NCI-H748 (cell line): ENCODE measurements at regions not wholly inside any gene's neighbourhood (a gene's known extent, or its start where the extent isn't known, plus 50 kb on each side); places are given as distances from the start of the nearest gene placed in this dataset.
"Not testable (repeated sequence)": the region's sequence is repeated elsewhere in the genome, so short reads cannot be mapped to it uniquely, and the experiment has no call there.

Source experiments
- DNase-seq: peaks from one replicate; lab custom pipeline; 2025; ENCODE audit not compliant: unreplicated experiment; lab: John Stamatoyannopoulos, UW

GRCh38 chr4:165548702-165549101 is 169.9 kb downstream of the CPE start:
- DNase-seq, result no peak

GRCh38 chr4:165553221-165553810 is 174.5 kb downstream of the CPE start:
- DNase-seq, result no peak

GRCh38 chr4:165555302-165555701 is 176.5 kb downstream of the CPE start:
- no peak for DNase-seq

GRCh38 chr4:165556383-165556782 is 177.6 kb downstream of the CPE start:
- no peak for DNase-seq

DNA sequence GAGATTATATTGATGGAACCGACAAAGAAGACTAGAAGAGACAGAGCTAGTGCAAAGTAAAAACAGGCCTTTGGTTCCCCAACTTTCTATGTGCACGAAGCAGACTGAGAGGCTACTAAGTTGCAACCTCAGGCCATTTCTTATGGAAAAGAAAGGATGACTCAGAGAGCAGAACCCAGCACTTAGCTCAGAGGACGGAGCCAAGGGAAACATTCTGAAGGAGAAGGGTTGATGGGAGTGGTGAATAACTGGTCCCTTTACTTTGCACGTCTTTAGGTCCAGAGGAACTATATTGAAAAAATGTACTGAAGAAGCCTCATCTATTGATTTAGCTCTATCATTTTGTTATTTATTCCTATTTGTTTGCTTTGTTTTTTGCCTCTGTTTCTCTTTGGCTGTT is 182.1 kb downstream of the CPE start:
- no peak for DNase-seq

DNA sequence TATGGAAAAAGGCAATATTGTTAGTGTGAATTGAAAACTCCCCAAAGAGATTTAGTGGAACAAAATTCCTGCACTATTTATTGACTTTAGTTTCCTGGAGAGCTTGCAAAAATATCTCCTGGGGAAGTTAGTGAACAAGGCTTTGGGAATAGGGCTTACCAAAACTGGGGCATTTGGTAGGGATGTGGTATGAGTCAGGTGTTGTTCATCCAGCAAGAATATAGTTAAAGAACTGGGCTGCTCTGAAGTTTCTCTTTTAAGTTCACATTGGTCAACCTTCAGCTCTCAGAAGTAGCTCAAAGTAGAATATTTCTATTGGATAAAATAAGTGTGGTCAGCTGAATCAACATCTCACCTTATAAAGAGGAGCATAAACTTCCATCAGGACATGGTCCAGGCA is 185.0 kb downstream of the CPE start:
- DNase-seq, result no peak

DNA sequence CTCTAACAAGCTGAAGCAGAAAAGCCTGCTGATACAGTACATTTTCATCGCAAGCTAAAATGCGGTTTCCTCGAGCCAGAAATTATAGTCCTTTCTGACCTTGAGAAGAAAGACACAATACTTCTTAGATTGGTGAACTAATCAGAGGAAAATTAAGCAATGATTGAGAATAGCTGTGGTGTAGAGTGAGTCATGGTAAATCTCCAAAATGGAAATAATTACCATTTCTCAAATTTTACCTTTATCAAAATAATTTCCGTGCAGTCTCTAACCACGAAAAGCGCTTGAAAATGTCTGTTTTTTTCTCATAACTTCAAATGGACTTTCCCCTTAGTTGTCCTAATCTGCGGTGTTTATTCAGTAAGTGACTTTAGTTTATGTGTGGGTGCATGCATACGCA is 190.2 kb downstream of the CPE start:
- DNase-seq, result no peak

GRCh38 chr4:165571476-165571875 is 192.7 kb downstream of the CPE start:
- not testable (repeated sequence) for DNase-seq

DNA sequence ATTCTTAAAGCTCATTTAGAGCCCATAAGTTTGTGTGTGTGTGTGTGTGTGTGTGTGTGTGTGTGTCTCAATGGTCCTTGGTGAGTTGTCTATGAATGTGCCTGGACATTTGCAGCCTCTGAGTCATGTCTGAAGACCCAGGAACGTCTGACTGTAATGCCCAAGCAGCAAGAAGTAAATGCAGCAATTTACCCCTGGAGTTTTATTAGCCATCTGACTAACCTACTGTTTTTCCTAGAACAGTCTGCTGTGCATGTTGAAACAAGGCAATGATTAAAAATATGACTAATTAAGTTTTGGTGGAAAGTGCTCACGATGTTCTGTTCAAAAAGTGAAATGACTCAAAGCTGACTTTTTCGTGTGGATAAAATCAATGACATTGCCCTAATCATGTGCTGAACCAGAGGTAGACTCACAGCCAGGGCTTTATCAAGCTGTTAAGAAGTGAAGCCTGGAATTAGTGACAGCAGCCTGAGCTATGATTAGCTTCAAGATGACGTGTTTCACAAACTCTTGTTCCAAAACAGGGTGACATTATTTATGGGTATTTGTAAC is 201.6 kb downstream of the CPE start:
- no peak for DNase-seq

GRCh38 chr4:165583341-165583740 is 204.5 kb downstream of the CPE start:
- DNase-seq, result no peak

DNA sequence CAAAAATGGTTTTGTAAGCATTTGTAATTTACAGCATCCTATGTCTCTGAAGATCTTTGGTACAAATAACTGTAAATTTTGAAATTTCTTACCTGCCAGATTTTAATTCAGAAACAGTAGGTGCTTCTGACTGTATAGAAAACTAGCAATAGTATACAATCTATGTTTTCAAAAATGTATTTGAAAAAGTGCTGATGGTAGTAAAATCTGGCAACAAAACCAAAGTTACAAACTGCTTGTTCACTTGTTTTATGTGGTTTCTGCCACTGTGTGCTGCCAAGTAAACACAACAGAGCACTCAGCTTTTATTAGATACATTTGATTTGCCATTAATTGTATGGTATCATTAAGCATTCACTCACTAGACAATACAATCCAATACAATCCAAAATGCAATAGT is 206.1 kb downstream of the CPE start:
- DNase-seq, result peak; percentile 46

GRCh38 chr4:165588534-165589315 is 209.9 kb downstream of the CPE start:
- no peak for DNase-seq

DNA sequence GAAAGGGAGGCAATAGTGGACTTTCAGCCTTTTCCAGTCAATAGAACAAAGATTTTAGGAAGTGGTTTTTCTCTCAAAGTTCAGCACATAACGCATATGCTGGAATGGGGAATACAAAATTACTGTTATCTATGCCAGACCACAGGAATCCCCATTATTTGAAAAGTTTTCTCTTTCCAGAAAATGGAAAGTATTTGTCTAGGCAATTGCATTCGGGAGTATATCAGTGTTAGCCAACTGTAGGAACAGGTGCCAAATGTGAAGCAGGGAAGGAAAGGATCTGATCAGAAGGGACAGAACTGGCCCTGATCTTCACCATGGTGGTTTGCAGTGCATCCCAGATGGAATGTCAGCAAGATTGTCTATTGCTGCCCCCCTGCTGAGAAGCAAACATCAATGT is 213.6 kb downstream of the CPE start:
- DNase-seq, result no peak

DNA sequence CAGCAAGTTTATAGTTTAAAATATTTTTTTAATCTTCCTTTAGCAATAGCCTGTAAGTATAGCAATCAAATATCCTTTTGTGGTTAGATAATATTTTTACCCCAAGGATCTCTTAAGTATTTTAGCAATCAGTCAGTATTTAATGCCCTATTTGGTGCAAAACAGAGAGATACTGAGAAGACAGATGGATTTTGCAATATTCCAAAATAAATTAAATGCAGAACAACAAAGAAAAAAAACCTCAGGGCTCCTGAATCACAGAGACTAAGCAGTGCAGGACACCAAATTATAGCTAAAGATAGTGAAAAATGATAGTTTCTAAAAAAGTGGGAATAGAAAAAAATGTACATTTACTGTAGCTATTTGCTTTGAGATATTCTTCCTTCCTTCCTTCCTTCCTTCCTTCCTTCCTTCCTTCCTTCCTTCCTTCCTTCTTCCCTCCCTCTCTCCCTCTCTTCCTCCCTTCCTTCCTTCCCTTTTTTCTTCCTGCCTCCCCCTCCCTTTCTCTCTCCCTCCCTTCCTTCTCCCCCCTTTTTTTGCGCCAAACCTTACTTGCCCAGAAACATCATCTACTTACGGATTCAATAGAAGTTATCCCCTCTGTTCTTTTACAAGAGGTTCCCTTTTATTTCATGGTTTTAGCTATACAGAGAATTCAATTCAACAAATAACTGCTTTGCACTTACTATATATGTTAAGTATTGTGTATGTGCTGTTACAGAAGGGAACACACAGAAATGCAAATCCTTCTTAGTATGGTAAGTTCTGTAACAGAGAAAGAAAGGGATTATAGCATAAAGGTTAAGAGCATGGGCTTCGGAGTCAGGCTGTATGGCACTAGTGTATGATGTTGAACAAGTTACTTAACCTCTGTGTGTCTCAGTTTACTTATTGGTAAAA is 219.0 kb downstream of the CPE start:
- DNase-seq, result no peak

- no peak for DNase-seq
Observed at GRCh38 chr4:165600959-165601683, 222.3 kb downstream of the CPE start.

- DNase-seq, result no peak
Observed at GRCh38 chr4:165602621-165603020, 223.8 kb downstream of the CPE start.

DNA sequence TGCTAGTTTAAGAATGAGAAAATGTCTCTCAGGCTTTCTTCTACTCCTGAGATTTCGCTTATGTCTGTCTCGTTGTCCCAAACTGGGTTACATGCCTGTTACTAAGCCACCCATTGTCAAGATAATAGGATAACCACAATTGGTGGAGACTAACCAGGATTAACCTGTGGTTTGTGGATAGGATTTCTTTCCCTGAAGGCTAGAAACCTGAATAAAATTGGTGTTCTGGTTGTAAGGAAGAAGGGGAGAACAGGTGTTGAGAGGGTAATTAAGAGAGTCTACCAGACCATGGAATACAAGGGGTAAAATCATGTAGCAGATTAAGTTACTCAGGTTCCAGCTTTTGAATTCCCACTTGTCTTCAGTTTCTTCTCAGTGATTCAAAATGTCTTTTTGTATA is 225.4 kb downstream of the CPE start:
- no peak for DNase-seq

DNA sequence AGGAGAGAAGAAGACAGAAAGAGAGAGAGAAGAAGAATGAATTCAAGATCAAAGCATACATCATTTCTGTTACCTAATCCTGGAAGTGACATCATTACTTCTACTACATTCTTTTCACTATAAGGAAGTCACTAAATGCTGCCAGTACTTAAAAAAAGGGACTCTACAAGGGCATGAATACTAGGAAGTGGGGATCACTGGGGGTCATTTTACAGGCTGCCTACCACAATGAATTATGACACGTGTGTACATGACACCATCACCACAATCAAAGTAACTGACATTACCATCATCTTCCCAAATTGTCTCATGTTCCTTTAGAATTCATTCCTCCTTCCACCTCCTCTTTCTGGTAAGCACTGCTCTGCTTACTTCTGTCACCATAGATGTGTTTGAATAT is 227.0 kb downstream of the CPE start:
- no peak for DNase-seq

DNA sequence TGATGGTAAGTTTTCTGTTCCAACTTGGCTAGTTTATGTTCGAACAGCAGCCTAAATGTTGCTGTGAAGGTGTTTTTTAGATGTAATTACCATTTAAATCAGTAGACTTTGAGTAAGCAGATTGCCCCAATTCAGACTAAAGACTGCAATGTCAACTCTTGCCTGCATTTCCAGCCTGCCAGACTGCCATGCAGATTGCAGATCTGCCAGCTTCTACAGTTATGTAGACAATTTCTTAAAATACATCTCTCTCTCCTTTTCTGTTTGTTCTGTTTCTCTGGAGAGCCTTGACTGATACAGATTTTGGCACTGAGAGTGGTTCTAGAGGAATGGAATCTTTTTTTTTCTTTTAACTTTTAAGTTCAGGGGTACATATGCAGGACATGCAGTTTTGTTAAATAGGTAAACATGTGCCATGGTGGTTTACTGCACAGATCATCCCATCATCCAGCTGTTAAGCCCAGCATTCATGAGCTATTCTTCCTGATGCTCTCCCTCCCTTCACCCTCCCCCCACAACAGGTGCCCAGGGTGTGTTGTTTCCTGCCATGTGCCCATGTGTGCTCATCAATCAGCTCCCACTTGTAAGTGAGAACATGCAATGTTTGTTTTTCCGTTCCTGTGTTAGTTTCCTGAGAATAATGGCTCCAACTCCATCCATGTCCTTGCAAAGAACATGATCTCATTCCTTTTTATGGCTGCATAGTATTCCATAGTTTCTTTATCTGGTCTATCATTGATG is 227.8 kb downstream of the CPE start:
- peak; percentile 34 for DNase-seq

DNA sequence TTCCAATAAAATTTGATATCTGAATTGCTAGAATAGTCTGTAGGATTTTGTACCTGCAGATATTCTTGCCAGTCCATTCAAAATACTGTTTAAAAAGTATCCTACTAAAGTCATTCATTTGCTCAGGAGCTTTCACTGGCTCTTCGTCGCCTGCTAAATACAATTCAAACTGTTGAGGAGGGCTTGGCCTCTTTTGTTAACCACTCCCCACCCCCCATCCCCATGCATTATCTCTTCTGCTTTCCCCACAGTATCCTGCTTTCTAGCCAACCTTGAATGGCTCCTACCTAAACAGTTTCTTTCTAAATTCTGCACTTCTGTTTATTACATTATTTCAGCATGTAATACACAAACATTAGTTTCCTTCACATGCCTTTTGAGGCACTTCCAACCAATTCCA is 230.8 kb downstream of the CPE start:
- DNase-seq, result no peak
